Stimulated activated CD4-positive, alpha-beta T cell treated with anti-CD3 and anti-CD28 coated beads, Interleukin-2, amount 100 ng/mL, for 48 hours (primary cell): ENCODE measurements at regions not wholly inside any gene's neighbourhood (a gene's known extent, or its start where the extent isn't known, plus 50 kb on each side); places are given as distances from the start of the nearest gene placed in this dataset.

ENCODE experiments used
- DNase-seq, 2 donors: peaks; one replicate each; pipeline ENCODE4 v3.0.0-alpha.2; 2020

DNA sequence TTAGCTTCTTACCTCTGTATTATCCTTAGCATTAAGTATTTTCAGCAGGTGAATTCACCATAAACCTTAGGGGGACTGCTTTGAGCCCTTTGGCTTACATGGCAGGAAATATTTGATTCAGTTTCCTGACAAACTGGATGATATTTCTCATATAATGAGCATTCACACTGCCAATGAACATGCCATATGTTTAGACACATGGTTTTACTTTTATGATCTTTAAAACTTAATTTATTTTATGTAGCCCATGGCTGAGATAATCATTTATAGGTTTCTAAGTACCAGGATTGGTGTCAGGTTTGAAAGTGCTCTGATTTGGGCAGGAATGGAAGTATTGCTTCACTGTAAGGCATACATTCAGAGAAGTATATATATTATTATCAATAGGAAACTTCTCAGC is 319.1 kb downstream of the ZPLD1 start:
- no peak for DNase-seq

DNA sequence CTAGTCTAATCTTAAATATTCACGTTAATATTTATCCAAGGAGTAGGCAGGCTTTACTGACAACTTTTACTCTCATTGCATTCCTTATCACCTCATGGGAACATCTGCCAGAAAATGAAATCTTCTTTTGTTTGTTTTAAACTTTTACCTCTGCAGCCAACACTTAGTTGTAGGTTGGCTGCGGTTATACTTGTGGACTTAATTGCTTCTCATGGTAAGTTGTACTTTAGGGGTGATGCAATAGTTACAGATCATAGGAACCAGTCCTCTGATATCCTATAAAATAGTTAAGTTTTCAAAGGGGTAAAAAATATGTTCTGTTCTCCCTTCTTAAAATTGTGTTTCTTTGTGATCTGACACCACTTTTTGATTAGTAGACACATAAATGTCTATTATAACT is 321.9 kb downstream of the ZPLD1 start:
- DNase-seq: no peak

DNA sequence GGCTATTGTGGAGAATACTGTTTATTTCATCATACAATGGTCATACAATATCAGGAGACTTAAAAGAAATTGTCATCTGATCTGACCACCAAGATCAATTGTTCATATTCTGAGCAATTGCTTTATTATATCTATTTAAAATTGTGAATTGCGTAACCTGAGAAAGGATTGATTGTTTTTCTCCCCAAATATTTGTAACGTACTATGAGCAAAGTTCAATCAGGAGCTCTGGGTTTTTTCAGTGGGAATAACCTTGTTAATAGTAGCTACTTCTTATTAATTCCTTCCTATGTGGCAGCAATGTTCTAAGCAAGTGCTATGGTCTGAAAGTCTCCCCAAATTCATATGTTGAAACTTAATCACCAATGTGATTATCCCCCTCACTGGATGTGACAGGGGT is 323.1 kb downstream of the ZPLD1 start:
- no peak for DNase-seq

DNA sequence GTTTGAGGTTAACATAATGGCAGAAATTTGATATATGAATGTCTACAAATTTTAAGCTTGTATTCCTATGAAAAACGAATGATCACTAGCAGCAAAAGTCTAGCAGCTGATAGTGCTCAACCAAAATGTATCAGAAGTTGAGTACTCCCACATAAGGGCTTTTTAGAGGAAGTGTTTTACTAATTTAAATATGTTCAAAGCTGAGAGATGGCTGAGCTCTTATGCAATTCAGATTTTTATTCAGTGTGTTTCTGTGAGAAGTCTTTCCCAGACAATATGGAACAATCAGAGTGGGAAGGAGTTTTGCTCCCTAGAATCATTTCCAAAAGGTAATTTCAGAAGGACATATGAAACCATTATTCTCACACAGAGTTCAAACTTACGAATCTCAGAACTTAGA is 327.0 kb downstream of the ZPLD1 start:
- DNase-seq: no peak

DNA sequence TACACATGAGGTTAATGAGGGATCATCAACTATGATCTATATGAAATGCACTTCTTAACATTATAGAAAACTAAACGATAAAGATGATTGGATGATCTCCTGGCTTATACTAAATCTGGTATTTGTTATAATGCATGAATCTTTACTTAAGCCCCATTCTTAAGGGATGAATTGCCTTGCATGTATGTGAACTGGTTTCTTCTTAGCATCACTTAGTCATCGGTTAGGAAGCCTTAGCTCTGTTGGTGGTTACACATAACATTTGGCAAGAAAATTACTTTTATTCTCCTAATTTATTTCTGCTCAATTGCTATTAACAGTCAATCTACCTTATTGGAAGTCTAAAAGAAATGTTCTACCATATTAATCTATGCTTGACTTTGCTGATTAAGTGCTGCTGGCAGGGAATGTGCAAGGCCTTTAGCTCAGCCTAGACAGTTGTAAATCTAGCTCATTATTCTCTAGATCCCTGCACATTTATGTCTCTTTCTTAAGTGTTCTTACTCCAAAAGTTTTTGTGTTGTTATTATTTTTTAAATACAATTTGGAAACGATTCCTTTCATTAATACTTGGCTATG is 356.0 kb downstream of the ZPLD1 start:
- no peak for DNase-seq

DNA sequence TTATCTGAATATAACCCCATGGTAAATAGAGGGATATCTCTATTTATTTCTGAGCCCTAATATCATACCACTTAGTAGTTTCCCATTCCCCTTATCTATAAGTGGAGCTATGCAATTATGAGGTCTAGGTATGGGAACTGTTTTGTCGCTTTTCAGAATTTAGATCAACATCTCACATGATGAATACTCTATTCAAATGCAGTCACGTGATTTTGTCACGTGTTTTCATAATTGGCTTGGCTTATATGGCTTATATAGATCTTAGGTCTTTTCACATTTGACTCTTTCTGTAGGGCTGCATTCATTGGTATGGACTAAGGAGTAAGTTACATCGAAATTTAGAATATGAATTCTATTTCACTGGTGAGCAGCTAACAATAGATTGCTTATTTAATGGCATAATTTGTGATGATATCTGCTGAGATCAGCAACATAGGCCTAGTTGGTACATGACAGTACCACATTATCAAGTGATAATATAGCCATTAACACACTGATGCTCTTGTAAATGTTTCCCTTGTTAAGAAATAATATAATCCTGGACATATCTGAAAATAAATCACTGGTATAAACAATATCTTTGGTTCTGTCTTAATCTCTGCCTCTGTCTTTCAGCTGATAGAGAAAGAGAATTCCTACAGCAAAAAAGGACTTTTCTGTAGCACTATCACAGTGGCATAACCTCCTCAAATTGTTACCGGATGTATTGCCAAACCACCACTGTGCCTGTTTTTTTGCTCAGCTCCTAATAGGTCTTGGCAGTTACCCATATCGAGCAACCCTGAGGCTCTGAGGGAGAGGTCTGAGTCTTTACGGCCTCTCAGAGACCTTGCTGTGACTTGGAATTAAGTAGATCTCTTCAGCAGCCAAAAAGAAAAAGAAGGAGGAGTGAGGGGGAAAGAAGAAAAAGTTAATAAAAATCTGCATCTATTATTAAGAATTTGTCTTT is 357.1 kb downstream of the ZPLD1 start:
- no peak for DNase-seq

DNA sequence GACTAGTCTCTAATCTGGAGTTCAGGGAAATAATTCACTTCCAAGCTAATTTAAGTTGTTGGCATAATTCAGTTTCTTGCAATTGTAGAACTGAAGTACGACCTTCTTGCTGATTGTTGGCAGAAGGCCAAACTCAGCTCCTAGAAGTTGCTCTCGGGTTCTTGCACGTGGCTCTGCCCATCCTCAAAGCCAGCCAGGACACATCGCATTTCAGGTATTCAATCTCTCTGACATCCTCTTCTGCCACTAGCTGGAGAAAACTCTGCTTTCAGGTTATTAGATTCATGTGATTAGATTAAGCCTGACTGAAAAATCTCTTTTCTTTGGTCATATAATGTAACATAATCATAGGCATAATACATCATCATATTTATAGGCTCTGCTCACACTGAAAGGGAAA is 362.0 kb downstream of the ZPLD1 start:
- no peak for DNase-seq

DNA sequence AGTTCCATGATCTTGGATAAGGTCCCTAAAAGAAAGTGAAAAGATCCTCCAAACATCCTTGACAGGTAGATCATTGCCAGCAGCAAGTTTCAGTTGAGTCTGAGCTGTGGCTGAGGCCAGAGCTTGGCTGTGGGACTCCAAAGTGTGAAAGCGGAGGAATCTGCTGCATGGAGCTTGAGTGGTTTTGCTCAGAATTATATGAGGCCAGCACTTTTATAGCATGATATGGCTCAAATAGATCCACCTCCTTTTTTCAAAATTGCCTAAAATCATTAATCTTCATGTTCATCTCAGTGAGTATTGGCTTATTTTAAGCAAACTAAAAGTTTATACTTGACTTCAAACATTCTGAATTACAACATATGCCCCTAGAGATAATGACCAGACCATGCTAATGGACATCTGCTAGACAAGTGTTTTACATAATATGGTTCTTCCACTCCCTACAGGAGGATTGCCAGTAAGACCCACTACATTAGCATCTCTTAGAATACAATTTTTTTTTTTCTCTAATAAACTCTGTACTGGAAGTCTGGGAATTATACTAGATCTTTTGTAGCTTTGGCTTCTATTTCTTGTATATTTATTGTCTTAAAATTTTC is 368.1 kb downstream of the ZPLD1 start:
- DNase-seq: no peak

DNA sequence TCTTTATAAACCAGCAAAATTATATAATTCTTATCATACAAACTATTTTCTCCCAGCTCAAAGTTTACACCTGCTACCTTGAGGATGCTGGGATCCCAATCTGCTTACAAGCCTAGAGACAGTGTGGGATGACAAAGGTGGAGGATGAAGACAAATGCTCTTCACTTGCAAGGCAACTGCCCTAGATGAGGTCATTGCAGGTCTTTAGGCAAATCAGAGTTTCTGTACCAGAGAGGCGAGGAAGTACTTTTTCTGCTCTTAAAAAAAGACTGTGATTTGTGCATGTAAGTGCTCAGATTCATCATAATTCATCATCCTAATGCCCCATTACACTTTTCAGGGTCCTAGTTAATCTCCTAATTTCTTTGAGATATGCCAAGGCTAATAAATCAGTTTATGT is 376.1 kb downstream of the ZPLD1 start:
- DNase-seq: no peak

DNA sequence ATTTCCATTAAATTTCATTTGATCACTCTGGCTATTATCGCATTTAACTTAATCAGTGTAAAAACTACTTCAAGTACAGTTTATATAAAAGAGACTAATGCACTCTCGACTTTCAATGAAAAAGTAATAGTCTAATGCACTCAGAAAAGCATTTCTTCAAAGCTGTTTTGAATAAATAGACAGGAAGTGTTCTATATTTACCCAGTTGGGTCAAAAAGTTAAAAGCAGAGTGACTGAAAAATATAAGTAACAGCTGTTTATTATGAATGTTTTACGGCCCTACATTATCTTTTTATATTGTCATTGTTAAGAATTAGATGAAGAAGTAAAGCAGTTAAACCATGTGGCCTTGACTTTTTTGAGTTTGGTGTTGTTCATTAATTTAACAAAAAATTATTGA is 391.8 kb downstream of the ZPLD1 start:
- DNase-seq: no peak

DNA sequence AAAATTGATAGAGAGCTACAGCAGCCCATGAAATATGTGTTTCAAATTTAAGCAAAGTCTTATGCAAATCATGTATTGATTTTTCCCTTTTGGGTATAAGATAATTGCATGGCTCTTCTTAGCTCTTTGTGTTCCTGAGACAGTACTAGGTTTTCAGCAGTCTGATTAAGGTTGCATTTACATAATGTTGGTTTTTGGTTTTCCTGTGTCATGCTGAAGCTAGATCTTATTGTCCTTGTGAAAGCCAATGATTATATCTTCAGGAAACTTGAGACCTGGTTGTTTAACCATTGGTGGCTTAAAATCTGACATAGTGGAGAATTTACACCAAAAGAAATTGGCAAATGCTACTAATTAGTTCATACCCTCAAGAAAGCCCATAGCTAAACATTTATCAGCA is 392.6 kb downstream of the ZPLD1 start:
- no peak for DNase-seq

DNA sequence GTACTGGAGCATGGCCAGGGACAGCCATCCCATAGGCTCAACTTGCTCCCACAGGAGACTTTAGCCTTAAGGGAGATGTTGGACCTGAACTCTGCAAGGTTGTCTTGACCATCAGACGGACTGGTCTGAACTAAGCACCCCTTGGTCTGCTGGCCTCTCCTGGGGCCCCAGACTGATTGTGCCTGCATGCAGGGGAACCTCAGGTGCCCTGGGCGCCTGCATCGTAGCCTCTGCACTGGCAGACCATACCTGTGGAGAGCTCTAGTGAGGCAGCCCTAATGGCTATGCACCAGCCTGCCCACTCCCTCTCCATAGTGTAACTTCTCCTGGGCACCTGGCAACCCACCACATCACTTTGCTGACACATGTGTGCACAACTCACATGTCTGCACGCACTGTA is 395.6 kb downstream of the ZPLD1 start:
- no peak for DNase-seq

DNA sequence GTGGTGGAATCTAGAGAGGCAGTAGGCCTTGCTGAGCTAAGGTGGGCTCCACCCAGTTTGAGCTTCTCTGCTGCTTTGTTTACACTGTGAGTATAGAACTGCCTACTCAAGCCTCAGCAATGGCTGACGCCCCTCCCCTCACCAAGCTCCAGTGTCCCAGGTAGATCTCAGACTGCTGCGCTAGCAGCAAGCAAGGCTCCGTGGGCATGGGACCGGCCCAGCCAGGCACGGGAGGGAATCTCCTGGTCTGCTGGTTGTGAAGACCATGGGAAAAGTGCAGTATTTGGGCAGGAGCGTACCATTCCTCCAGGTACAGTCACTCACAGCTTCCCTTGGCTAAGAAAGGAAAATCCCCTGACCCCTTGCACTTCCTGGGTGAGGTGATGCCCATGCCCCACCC is 407.1 kb downstream of the ZPLD1 start:
- no peak for DNase-seq

DNA sequence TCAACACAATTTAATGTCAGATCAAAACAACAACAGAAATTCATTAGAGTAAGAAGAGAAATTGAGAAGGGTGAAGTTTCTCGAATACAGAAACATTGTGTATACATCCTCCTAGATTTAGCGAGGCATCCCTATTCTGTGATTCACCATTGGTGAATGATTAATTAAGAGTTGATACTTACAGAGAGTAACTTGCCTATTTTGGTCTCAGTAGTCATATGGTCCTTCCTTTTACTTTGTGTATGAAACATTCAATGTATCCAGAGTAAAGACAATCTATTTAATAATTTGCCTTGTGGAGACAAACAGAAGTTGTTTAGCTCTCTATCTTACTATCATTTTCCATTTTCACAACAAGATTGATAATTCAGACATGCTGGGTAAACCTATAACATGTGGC is 432.0 kb downstream of the ZPLD1 start:
- DNase-seq: no peak

DNA sequence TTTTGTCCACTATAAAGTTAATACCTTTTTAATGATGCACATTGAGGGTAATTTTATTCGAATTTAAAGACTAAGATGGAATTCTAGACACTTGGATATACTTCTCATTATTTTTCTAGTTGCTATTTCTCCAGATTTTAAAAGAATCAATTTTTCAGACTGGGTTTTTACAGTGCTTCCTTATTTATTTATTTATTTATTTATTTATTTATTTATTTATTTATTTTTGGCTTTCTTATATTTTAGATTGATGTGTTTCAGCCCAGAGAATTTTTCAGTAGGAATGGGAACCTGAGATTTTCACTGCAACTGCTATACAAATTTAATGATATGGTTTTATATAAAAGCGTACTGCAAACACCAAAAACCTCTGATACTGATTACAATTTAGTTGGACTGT is 448.7 kb downstream of the ZPLD1 start:
- no peak for DNase-seq

DNA sequence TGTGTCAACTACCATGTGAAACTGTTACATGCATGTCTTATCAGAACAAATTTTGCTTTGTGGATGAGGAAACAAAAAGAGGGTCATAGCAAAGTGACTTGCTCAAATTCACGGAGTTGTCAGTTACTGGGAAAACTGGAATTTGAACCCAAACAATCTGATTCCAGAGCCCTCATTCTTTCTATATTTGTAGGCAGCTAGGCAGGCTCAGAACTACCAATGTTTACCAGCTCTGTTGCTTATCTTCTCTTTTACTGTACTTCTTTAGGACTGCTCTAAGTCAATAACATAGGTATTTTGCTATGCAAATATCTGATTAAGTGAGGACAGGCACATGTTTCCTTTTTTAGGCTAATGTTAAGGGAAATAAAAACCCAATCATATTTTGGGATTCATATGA is 450.5 kb downstream of the ZPLD1 start:
- no peak for DNase-seq

DNA sequence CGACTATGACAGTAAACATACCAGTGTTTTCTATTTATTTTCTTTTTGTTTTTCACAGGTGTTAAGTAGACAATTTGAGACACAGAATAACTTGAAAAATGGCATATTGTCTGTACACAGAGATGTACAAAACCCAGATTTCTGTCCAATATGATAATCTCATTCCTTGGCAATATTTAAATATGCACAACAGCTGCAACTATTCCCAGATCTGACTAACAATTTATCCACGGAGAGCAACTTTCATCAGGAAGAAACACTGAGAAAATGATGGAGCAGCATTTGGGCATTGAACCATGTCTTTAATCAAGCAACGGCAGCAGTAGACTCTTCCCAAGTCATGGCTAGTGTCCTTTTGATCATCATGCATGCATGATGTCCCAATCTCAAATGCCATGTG is 452.6 kb downstream of the ZPLD1 start:
- DNase-seq: no peak

DNA sequence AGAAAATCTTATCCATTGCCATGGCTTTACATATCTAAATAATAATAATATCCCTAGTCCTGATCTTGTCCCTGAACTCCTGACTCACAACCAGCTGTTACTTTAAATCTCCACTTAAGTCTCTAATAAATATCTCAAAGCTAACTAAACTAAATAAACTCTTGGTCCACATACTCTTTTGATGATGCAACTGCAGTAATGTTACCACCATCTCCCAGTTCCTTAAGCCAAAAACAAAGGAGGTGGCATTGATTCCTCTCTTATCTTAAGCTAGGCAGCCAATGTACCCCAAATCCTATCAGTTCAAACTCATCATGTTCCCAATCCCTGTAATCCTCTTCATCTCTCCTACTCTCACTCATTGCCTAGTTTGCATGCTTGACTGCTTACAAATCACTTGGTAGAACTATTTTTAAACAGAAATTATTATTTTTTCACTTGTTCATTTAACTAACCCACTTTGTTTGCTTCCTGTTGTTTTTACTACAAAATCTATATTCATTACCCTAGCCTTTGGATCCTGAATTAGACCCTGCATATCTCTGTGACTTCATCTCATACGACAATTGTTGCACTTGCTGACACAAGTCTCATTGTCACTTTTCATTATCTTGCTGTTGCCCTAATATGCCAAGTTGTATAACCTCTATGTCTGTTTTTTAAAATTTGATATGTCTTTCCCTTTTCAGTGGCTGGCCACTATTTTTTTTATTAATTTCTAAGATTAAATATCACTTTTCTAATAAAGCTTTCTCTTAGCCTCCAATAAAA is 462.2 kb downstream of the ZPLD1 start:
- DNase-seq: no peak

DNA sequence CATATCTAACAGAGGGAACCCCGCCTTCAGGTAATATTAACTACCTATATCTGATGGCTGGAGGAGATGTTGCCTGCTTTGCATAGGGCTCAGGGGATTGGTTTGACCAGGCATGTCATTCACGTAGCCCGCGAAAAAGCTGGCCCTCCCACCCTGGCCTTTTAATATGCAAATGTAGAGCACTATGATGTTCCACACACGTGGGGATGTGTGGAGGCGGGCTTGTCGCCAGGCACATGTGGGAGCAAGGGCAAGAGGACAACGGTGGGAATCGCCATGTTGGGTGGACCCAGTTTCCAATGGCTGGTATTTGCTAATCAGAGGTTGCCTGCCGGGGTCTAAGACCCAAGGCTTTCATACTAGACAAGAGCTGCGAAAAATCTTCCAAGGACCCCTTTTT is 469.8 kb downstream of the ZPLD1 start:
- no peak for DNase-seq

DNA sequence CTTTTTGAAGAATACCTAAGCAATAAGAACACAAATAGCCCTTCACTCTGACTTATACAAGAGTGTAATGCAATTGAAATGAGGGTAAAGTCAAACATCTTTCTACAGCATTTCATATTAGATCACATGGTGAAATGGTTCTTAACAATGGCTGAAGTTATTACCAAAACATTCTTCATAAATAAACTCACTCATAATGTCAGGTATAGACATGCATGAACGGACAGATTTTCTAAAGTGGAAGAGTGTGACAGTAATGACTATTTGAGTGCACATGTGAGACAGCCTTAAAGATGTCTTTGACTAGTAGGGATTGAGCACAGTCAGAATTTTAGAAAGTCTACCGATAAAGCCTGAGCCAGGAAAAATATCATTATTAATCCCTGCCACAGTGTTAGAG is 471.0 kb downstream of the ZPLD1 start:
- no peak for DNase-seq

DNA sequence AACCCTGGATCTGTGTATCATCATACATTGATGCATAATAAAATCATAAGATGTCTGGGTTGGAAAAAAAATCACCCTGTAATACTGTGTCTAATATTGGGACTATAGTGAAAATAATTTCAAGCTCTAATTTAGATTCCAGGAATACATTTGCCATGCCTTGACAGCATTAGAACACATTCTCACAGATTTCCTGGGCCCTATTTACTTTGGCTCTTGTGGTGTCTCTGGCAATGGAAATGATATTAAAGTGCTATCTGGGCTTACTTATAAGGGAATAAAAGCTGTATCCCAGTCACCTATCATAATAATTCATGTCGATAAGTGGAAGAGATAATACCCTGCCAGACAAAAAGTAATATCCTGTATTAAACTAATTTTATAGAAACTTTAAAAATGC is 472.0 kb downstream of the ZPLD1 start:
- no peak for DNase-seq

DNA sequence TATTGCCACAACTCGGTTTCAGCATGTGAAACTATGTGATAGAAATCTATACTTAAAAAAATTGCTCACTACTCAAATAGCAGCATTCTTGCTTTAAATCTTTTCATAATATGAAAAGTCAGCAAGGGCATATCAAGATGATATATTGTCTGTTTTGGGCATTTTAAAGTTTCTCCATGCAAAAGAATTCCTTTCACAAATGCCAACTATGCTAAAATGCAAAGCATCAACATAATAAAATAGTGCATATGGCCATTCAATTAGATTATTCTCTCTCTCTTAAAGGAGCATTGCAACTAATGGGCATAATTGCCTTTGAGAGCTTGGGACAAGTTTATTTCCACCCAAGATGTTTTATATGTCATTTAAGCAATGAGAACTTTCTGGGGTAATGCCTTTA is 475.1 kb downstream of the ZPLD1 start:
- no peak for DNase-seq

DNA sequence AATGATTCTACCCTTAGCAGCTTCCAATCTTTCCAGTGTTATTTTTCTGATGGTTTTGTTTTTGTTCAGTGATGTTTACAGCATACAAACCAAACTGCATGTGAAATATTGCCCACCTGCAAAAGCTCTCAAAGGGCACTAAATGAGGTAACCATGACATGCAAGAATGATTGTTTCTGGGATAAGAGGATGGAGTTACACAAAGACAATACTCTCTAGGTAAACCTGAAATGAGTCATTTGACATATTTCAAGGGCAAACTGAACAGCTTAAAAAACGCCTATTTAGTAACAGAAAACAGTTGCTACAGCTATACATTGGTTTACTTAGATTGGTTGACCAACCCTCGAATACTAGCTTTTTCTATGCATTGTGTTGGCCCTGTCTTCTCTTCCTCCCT is 481.7 kb downstream of the ZPLD1 start:
- no peak for DNase-seq

DNA sequence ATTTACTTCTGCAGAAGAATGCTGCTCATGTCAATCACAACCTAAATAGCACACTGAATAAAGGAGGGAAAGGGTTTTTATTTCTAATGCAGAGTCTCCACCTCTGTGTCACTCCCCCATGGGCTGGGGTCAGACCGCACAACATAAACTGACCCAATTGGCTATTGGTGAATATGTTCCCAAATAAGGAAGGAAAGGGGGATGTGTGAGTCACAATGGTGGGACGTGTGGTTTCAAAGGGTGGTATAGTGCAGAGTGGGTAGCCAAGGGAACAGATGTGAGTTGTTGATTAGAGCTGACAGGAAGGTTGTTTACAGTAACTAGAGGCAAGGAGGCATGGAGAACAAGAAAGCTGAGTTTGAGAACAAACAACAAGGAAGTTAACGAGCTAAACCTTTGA is 491.8 kb downstream of the ZPLD1 start:
- DNase-seq: no peak
